SU-DHL-6 (cell line): ENCODE measurements at regions not wholly inside any gene's neighbourhood (a gene's known extent, or its start where the extent isn't known, plus 50 kb on each side); places are given as distances from the start of the nearest gene placed in this dataset.

Source experiments
- H2AFZ ChIP-seq: fragments of 200-600 bp; sonication (generic); 2 replicates; pipeline ENCODE4 v1.6.1; 2014; ENCODE audit warnings: low read depth, mild to moderate bottlenecking, moderate library complexity, mixed read lengths, antibody characterized with exemption, low read length; ENCODE audit not compliant: severe bottlenecking
- H3F3A ChIP-seq: fragments of 200-600 bp; shearing (Covaris generic); 2 replicates; pipeline ENCODE4 v1.6.0; 2016; ENCODE audit warnings: antibody characterized with exemption, mild to moderate bottlenecking; ENCODE audit not compliant: insufficient read depth
- H3K27ac ChIP-seq: fragments of 200-600 bp; sonication (generic); 2 replicates; pipeline ENCODE4 v1.5.1; 2016; ENCODE audit warnings: low read depth, mild to moderate bottlenecking, low read length, moderate library complexity, mixed read lengths
- H3K27me3 ChIP-seq: fragments of 200-600 bp; sonication (generic), shearing (Covaris generic); 2 replicates; pipeline ENCODE4 v1.6.0; 2014; ENCODE audit warnings: mild to moderate bottlenecking, low read length
- H3K36me3 ChIP-seq: fragments of 200-600 bp; sonication (generic); 2 replicates; pipeline ENCODE4 v1.6.1; 2014; ENCODE audit warnings: mild to moderate bottlenecking, low read length, mixed read lengths
- H3K4me2 ChIP-seq: fragments of 300-600, 200-600 bp; shearing (Covaris generic), sonication (generic); 2 replicates; pipeline ENCODE4 v1.6.0; 2014; ENCODE audit warnings: low read length, low read depth, mild to moderate bottlenecking; ENCODE audit not compliant: poor library complexity, severe bottlenecking
- H3K4me3 ChIP-seq: fragments of 200-600 bp; sonication (generic); 2 replicates; pipeline ENCODE4 v1.5.1; 2014; ENCODE audit warnings: antibody characterized with exemption, low read length, mild to moderate bottlenecking, mixed read lengths; ENCODE audit not compliant: insufficient read depth, poor library complexity, severe bottlenecking
- H3K79me2 ChIP-seq: fragments of 200-600 bp; sonication (generic); 2 replicates; pipeline ENCODE4 v1.6.1; 2014; ENCODE audit warnings: mild to moderate bottlenecking, low read length, moderate library complexity; ENCODE audit not compliant: insufficient read depth
- H3K9ac ChIP-seq: fragments of 200-600 bp; sonication (generic); 2 replicates; pipeline ENCODE4 v1.7.0; 2014; ENCODE audit warnings: mild to moderate bottlenecking, low read length
- H3K9me2 ChIP-seq: fragments of 200-600 bp; sonication (generic); replicated peaks from 2 replicates; pipeline ENCODE4 v1.6.1; 2014; ENCODE audit warnings: low read length; ENCODE audit not compliant: insufficient read depth
- H3K9me3 ChIP-seq: fragments of 200-600 bp; sonication (generic); 2 replicates; pipeline ENCODE4 v1.6.1; 2014; ENCODE audit warnings: low read length, mixed read lengths; ENCODE audit not compliant: insufficient read depth
- H4K20me1 ChIP-seq: fragments of 200-600 bp; sonication (generic); 2 replicates; pipeline ENCODE4 v1.6.1; 2014; ENCODE audit warnings: low read depth, mild to moderate bottlenecking, antibody characterized with exemption, low read length, moderate library complexity, mixed read lengths
- EZH2phosphoT487 ChIP-seq: fragments of 200-600 bp; sonication (generic), shearing (Covaris generic); conservative IDR thresholded peaks from 2 replicates; pipeline ENCODE4 v1.6.1; 2018; ENCODE audit warnings: mild to moderate bottlenecking, antibody characterized with exemption, low read length, moderate library complexity, mixed read lengths
- TF ChIP-seq, protein P1 (sequence below): fragments of 200-600 bp; sonication (generic); IDR thresholded peaks from one replicate; pipeline ENCODE4 v1.5.1; 2017; ENCODE audit warnings: antibody characterized with exemption, mild to moderate bottlenecking, low read length, moderate library complexity; ENCODE audit not compliant: insufficient read depth, poor library complexity, severe bottlenecking

- Histone ChIP-seq H3F3A (no peaks in the 10 kb centered on the region), H3K27ac (no peak overlapping the region), H3K4me3 (no peak overlapping the region), H3K79me2 (no peaks in the 10 kb centered on the region), H3K4me2 (no peak overlapping the region), H4K20me1 (no peaks in the 10 kb centered on the region), H3K9me2 (no peaks in the 10 kb centered on the region), H3K9me3 (no peaks in the 10 kb centered on the region), H3K27me3 (no peaks in the 10 kb centered on the region), H3K9ac (no peak overlapping the region), H3K36me3 (no peaks in the 10 kb centered on the region), H2AFZ (no peak overlapping the region)
- TF ChIP-seq, protein P1, sequence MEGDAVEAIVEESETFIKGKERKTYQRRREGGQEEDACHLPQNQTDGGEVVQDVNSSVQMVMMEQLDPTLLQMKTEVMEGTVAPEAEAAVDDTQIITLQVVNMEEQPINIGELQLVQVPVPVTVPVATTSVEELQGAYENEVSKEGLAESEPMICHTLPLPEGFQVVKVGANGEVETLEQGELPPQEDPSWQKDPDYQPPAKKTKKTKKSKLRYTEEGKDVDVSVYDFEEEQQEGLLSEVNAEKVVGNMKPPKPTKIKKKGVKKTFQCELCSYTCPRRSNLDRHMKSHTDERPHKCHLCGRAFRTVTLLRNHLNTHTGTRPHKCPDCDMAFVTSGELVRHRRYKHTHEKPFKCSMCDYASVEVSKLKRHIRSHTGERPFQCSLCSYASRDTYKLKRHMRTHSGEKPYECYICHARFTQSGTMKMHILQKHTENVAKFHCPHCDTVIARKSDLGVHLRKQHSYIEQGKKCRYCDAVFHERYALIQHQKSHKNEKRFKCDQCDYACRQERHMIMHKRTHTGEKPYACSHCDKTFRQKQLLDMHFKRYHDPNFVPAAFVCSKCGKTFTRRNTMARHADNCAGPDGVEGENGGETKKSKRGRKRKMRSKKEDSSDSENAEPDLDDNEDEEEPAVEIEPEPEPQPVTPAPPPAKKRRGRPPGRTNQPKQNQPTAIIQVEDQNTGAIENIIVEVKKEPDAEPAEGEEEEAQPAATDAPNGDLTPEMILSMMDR = no peak
- no peak for TF ChIP-seq EZH2phosphoT487
Measured at GRCh38 chr4:170777663-170778062, 687.9 kb upstream of the AADAT start.

GRCh38 chr4:170776983-170777382, 687.2 kb upstream of the AADAT start:
- Histone ChIP-seq H3K4me3 (no peak overlapping the region), H3K4me2 (no peak overlapping the region), H3K9me2 (no peaks in the 10 kb centered on the region), H3K36me3 (no peaks in the 10 kb centered on the region), H2AFZ (no peak overlapping the region), H3K27ac (no peak overlapping the region), H3K9me3 (no peaks in the 10 kb centered on the region), H3K9ac (no peak overlapping the region), H3K27me3 (no peaks in the 10 kb centered on the region), H3F3A (no peaks in the 10 kb centered on the region), H4K20me1 (no peaks in the 10 kb centered on the region), H3K79me2 (no peaks in the 10 kb centered on the region)
- TF ChIP-seq, protein P1 = no peak
- no peak for TF ChIP-seq EZH2phosphoT487

- no peak overlapping the region for H3K27ac ChIP-seq
- H3K79me2 ChIP-seq = no peaks in the 10 kb centered on the region
Measured at GRCh38 chr4:170775851-170776250, 686.1 kb upstream of the AADAT start.

More at GRCh38 chr4:170775851-170776250, 686.1 kb upstream of the AADAT start:
- H3K9me3 ChIP-seq = no peaks in the 10 kb centered on the region
- H3F3A ChIP-seq = no peaks in the 10 kb centered on the region
- no peak overlapping the region for H3K4me2 ChIP-seq
- TF ChIP-seq, protein P1 = no peak
- TF ChIP-seq EZH2phosphoT487 = no peak
- no peaks in the 10 kb centered on the region for H4K20me1 ChIP-seq
- no peaks in the 10 kb centered on the region for H3K27me3 ChIP-seq
- no peaks in the 10 kb centered on the region for H3K36me3 ChIP-seq
- no peak overlapping the region for H3K9ac ChIP-seq
- no peaks in the 10 kb centered on the region for H3K9me2 ChIP-seq
- no peak overlapping the region for H2AFZ ChIP-seq
- no peak overlapping the region for H3K4me3 ChIP-seq
